Stomach (tissue), 4 donors: ENCODE measurements at regions not wholly inside any gene's neighbourhood (a gene's known extent, or its start where the extent isn't known, plus 50 kb on each side); places are given as distances from the start of the nearest gene placed in this dataset.
"Not testable (repeated sequence)": the region's sequence is repeated elsewhere in the genome, so short reads cannot be mapped to it uniquely, and the experiment has no call there.

Experiments
- CTCF ChIP-seq, 7 experiments: fragments of 450-650 bp in 4 of 7; fragments of 200-600 bp in 3 of 7; sonication (generic) in 3 of 7; IDR thresholded peaks; one replicate each; pipeline ENCODE4 v1.5.1; 2016 to 2019; ENCODE audit warnings: antibody characterized with exemption in 7 of 7, control low read depth in 2 of 7, mild to moderate bottlenecking in 1 of 7
- POLR2A ChIP-seq, 4 donors: fragments of 450-650 bp; IDR thresholded peaks; one replicate each; pipeline ENCODE4 v1.6.1; 2016; ENCODE audit warnings: antibody characterized with exemption in 4 of 4, control low read depth in 2 of 4, mild to moderate bottlenecking in 1 of 4, moderate library complexity in 1 of 4

GRCh38 chr2:122051659-122052058 lies 296.2 kb downstream of the TSN start:
- TF ChIP-seq CTCF, POLR2A (IDR thresholded peaks at IDR 0.05): not testable (repeated sequence)
